Breast epithelium (tissue), 4 donors: ENCODE measurements at regions not wholly inside any gene's neighbourhood (a gene's known extent, or its start where the extent isn't known, plus 50 kb on each side); places are given as distances from the start of the nearest gene placed in this dataset.
A peak's percentile ranks its signal among the peaks of the same experiment; 100 is the strongest.

Source experiments
- DNase-seq, 2 donors: peaks; one replicate each; pipeline ENCODE4 v3.0.0-alpha.2; 2019; ENCODE audit warnings: low spot score in 2 of 2
- H3K27ac ChIP-seq, 2 donors: fragments of 200-600 bp; sonication (generic) in 1 of 2; one replicate each; pipeline ENCODE4 v1.5.1; 2016 to 2019; ENCODE audit warnings: mild to moderate bottlenecking in 1 of 2
- H3K27me3 ChIP-seq, 2 donors: fragments of 200-600 bp; sonication (generic) in 1 of 2; one replicate each; pipeline versions ENCODE4 v1.5.1 to v1.6.0; 2017 to 2019; ENCODE audit warnings: control low read depth in 1 of 2, mild to moderate bottlenecking in 1 of 2
- H3K36me3 ChIP-seq: fragments of 200-600 bp; one replicate; pipeline ENCODE4 v1.5.1; 2019
- H3K4me1 ChIP-seq, 2 donors: fragments of 200-600 bp; sonication (generic); one replicate each; pipeline ENCODE4 v1.5.1; 2016 to 2019; ENCODE audit warnings: control low read depth in 1 of 2
- H3K4me3 ChIP-seq, 3 donors: fragments of 200-600 bp; sonication (generic); 1 replicate in 2 of 3; 2 replicates in 1 of 3; pipeline ENCODE4 v1.5.1; 2016 to 2019; ENCODE audit warnings: mild to moderate bottlenecking in 3 of 3, moderate library complexity in 2 of 3
- H3K9me3 ChIP-seq, 2 donors: fragments of 200-600 bp; sonication (generic) in 1 of 2; one replicate each; pipeline ENCODE4 v1.5.1; 2016 to 2019; ENCODE audit warnings: control low read depth in 1 of 2
- CTCF ChIP-seq, 3 donors: fragments of 450-650 bp; IDR thresholded peaks; one replicate each; pipeline ENCODE4 v1.5.1; 2016 to 2017; ENCODE audit warnings: antibody characterized with exemption in 3 of 3, mild to moderate bottlenecking in 3 of 3, moderate library complexity in 3 of 3
- POLR2A ChIP-seq: fragments of 450-650 bp; IDR thresholded peaks from one replicate; pipeline ENCODE4 v1.6.1; 2016; ENCODE audit warnings: antibody characterized with exemption, mild to moderate bottlenecking, moderate library complexity
- POLR2AphosphoS5 ChIP-seq, 3 donors: sonication (generic); formaldehyde crosslinking; IDR thresholded peaks; one replicate each; pipeline ENCODE4 v1.6.1; 2017; ENCODE audit warnings: antibody characterized with exemption in 3 of 3
- intact Hi-C: fragments of 100-400 bp; cut with DNase I; formaldehyde crosslinking; loops from one replicate; pipeline ENCODE4 v1.15.1; 2023; ENCODE audit warnings: low total_unique reads

GRCh38 chr3:94303897-94304296, 241.0 kb downstream of the NSUN3 start:
- Histone ChIP-seq H3K4me1 (no peaks in the 10 kb centered on the region), H3K27me3 (no peaks in the 10 kb centered on the region), H3K9me3 (no peaks in the 10 kb centered on the region), H3K36me3 (no peaks in the 10 kb centered on the region), H3K27ac (no peak overlapping the region), H3K4me3 (no peak overlapping the region)
- TF ChIP-seq CTCF (IDR thresholded peaks at IDR 0.05), result no peak
- no peak for TF ChIP-seq POLR2A
- TF ChIP-seq POLR2AphosphoS5 (IDR thresholded peaks at IDR 0.05), result no peak
- intact Hi-C loops, result no loop called here
- DNase-seq, result peak in 1 of 2 donors; percentile 20

GRCh38 chr3:94304954-94305353, 242.1 kb downstream of the NSUN3 start:
- Histone ChIP-seq H3K9me3 (no peaks in the 10 kb centered on the region), H3K36me3 (no peaks in the 10 kb centered on the region), H3K4me3 (no peak overlapping the region), H3K27ac (peak overlapping the region in 1 of 2 donors; percentile 23), H3K4me1 (no peaks in the 10 kb centered on the region), H3K27me3 (no peaks in the 10 kb centered on the region)
- TF ChIP-seq POLR2AphosphoS5 (IDR thresholded peaks at IDR 0.05) (no peak), CTCF (IDR thresholded peaks at IDR 0.05) (no peak), POLR2A (no peak)
- intact Hi-C loops, result no loop called here
- DNase-seq, result no peak

- no peak for TF ChIP-seq POLR2A
- TF ChIP-seq POLR2AphosphoS5 (IDR thresholded peaks at IDR 0.05), result no peak
- no peak for TF ChIP-seq CTCF (IDR thresholded peaks at IDR 0.05)
- H3K4me1 ChIP-seq, result no peaks in the 10 kb centered on the region
- no peak overlapping the region for H3K27ac ChIP-seq
- no peak overlapping the region for H3K4me3 ChIP-seq
- intact Hi-C loops, result no loop called here
- H3K27me3 ChIP-seq, result no peaks in the 10 kb centered on the region
- DNase-seq, result no peak
- H3K9me3 ChIP-seq, result no peaks in the 10 kb centered on the region
- no peaks in the 10 kb centered on the region for H3K36me3 ChIP-seq
Measured at GRCh38 chr3:94305835-94306611, 243.2 kb downstream of the NSUN3 start.

- H3K4me3 ChIP-seq, result no peak overlapping the region
- H3K27me3 ChIP-seq, result no peaks in the 10 kb centered on the region
- H3K9me3 ChIP-seq, result no peaks in the 10 kb centered on the region
- TF ChIP-seq CTCF (IDR thresholded peaks at IDR 0.05), result no peak
- no peak for TF ChIP-seq POLR2AphosphoS5 (IDR thresholded peaks at IDR 0.05)
- TF ChIP-seq POLR2A, result no peak
- H3K4me1 ChIP-seq, result no peaks in the 10 kb centered on the region
- H3K36me3 ChIP-seq, result no peaks in the 10 kb centered on the region
- DNase-seq, result no peak
- no peak overlapping the region for H3K27ac ChIP-seq
- intact Hi-C loops, result no loop called here
Measured at GRCh38 chr3:94307588-94307987, 244.7 kb downstream of the NSUN3 start.

- Histone ChIP-seq H3K4me3 (no peak overlapping the region), H3K27ac (no peak overlapping the region), H3K4me1 (no peaks in the 10 kb centered on the region), H3K27me3 (no peaks in the 10 kb centered on the region), H3K9me3 (no peaks in the 10 kb centered on the region), H3K36me3 (no peaks in the 10 kb centered on the region)
- intact Hi-C loops, result no loop called here
- TF ChIP-seq CTCF (IDR thresholded peaks at IDR 0.05) (no peak), POLR2A (no peak), POLR2AphosphoS5 (IDR thresholded peaks at IDR 0.05) (no peak)
- no peak for DNase-seq
Measured at GRCh38 chr3:94308767-94309166, 245.9 kb downstream of the NSUN3 start.
